GM18909 (cell line): ENCODE measurements at regions not wholly inside any gene's neighbourhood (a gene's known extent, or its start where the extent isn't known, plus 50 kb on each side); places are given as distances from the start of the nearest gene placed in this dataset.
"Not testable (repeated sequence)": the region's sequence is repeated elsewhere in the genome, so short reads cannot be mapped to it uniquely, and the experiment has no call there.

ENCODE experiments used
- ATAC-seq: cut with Tn5 transposase; IDR thresholded peaks from one replicate; pipeline ENCODE4 v1.9.1; 2021; ENCODE audit warnings: mild to moderate bottlenecking; ENCODE audit not compliant: unreplicated experiment, poor library complexity

GRCh38 chr16:72729552-72729951 is 318.4 kb downstream of the ZFHX3 start:
- not testable (repeated sequence) for ATAC-seq

GRCh38 chr16:72728516-72728915 is 319.4 kb downstream of the ZFHX3 start:
- no peak for ATAC-seq

DNA sequence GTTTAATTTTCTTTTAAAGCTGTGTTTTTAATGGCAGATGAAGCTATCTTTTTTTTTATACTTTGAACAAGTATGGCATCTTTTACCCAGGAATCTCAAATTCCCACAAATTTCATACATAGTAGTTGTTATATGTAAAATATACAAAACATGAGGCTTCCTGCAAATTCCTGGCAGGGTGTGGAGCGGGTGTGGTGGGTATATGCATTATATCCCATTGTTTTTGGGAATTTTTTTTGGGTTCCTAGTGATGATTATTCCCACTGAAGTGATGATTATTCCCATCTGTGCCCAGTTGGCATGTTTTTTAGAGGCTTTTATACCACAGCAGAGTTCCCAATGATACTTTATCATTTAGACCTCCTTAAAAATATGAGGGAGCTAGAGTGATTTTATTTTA is 320.4 kb downstream of the ZFHX3 start:
- ATAC-seq: no peak

DNA sequence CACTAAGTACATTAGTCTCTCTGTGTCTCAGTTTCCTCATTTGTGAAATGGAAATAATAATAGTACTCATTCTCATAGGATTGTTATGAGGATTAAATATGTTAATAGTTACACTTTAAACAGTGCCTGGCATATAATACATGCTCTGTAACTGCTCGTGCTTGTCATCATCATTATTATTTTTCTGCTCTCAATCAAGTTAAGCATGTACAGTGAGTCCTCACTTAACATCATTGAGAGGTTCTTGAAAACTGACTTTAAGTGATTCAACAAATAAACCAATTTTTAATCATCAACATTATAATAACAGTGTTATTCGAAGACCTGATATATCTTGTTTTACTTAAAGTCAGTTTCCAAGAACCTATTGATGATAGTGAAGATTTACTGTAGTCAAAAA is 322.3 kb downstream of the ZFHX3 start:
- ATAC-seq: no peak

- ATAC-seq: no peak
These were observed 324.1 kb downstream of the ZFHX3 start for GRCh38 chr16:72723781-72724180.

- ATAC-seq: no peak
These were observed 325.4 kb downstream of the ZFHX3 start for GRCh38 chr16:72722552-72722951.

DNA sequence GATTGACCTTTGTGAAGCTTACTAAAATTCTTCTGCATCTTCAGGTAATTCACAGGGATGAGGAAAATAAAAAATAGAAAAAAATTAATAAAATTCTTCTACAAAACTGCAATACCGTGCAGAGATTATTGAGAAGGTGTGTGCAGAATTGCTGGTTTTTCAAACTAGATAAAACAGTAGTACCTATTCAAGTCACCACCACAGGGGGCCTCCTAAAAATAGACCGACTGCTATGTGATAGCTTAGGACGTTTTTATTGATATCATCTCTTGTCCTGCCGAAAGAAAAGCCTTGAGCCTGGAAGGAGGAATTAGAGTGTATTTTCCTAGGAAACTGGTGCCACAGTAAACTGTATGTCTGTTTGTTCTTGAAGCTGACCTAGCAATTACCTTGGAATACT is 325.9 kb downstream of the ZFHX3 start:
- ATAC-seq: no peak

DNA sequence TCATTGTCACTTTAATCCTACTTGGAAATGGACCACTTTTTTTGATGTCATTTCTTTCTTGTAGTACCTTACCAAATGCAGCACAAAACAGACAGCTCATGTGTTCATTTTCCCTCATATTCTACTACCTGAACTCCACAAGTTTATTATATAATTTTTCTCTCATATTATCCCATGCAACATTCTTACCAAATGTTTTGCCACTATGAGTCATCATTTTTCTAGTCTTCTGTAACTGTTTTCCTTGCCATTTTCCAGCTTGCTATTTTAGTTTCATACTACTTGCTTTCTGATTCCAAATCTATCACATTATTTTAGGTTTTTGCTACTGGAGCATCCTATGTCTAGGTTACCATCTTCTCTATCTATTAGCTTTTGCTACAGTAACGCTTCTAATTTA is 332.7 kb downstream of the ZFHX3 start:
- no peak for ATAC-seq

- ATAC-seq: no peak
These were observed 336.1 kb downstream of the ZFHX3 start for GRCh38 chr16:72711823-72712222.

- no peak for ATAC-seq
These were observed 342.1 kb downstream of the ZFHX3 start for GRCh38 chr16:72705801-72706200.

DNA sequence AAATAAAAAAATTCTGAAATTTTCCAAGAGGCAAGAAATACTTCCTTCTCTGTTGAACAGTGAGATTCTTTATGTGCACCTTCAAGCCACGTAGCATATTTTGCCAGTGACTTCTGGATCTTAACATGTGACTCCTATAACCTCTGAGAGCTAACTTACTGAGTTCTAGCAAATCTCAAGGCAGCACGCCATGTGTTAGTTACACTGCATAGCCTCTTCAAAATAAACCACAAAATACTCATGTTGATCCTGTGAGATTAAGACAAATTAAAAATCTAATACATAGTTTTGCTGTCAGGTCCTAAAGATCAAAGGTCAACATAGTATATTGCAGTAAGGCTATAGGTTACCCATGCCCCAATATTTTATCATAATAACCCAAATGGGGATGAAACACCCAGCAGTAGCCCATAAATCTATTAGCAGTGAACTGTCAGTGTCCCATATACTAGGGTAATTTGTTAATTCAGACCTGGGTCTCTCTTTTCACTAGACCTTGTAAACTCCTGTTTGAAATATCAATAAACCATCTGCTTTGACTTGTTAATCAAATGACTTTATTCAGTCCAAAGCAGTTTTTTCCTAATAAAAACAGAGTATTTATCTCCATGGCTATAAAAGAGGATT is 343.1 kb downstream of the ZFHX3 start:
- ATAC-seq: no peak

GRCh38 chr16:72689851-72690250 is 358.1 kb downstream of the ZFHX3 start:
- ATAC-seq: no peak

DNA sequence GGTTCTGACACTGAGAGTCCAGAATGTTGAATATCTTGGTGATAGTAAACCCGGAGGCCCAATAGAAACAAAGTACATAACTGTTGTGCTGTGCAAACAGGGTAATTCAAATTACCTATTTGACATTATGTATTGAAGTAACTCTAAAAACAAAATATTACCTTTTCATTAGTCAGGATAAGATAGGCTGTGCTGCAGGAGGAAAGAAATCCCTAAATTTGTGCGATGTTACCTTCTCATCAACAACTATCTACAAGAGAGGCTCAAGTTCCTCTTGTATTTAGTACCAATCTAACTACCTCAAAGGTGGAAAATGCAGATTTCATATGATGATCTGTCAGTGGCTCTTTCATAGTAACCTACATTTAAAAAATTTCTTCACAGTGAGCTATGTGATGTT is 367.2 kb downstream of the ZFHX3 start:
- ATAC-seq: no peak

- no peak for ATAC-seq
These were observed 368.1 kb downstream of the ZFHX3 start for GRCh38 chr16:72679856-72680255.

DNA sequence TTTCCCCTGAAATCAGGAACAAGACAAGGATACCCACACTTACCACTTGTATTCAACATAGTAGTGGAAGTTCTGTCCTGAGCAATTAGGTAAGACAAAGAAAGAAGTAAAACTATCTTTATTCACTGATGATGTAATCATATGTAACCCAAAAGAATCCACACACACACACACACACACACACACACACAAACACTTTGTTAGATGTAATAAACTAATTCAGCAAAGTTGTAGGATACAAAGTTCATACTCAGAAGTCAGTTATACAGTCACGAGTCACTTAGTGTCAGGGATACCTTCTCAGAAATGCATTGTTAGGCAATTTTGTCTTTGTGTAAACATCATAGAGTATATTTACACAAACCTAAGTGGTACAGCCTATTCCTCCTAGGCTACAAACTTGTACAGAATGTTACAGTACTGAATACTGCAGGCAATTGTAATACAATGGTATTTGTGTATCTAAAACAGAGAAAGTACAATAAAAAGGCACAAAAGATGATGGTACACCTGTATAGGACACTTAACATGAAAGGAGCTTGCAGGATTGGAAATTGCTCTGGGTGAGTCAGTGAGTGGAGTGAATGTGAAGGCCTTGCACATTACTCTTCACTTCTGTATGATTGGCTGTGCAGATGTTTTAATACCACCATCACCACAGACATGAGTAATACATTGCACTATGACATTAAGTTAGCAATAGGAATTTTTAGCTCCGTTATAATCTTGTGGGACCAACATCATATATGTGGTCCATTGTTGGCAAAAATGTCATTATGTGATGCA is 370.1 kb downstream of the ZFHX3 start:
- no peak for ATAC-seq

- ATAC-seq: no peak
These were observed 374.8 kb downstream of the ZFHX3 start for GRCh38 chr16:72673118-72673517.

DNA sequence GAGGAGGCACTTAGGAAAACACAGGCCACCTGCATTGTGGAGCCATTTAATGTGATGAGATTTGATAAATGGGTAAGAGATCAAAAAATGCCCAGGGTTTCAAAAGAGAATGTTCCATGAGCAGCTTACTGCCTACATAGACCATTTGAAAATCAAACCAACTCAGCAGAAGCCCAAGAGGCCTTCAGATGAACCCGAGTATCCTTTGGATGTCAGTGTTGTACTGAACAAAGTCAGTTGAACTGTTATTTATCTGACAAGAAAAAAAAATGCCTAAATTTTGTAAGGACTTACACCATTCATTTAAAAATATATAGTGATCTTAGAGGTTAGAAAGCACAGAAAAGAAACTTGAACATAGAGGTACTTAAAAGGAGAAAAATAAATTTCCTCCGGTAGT is 381.7 kb downstream of the ZFHX3 start:
- no peak for ATAC-seq

GRCh38 chr16:72665701-72666100 is 382.2 kb downstream of the ZFHX3 start:
- ATAC-seq: no peak

DNA sequence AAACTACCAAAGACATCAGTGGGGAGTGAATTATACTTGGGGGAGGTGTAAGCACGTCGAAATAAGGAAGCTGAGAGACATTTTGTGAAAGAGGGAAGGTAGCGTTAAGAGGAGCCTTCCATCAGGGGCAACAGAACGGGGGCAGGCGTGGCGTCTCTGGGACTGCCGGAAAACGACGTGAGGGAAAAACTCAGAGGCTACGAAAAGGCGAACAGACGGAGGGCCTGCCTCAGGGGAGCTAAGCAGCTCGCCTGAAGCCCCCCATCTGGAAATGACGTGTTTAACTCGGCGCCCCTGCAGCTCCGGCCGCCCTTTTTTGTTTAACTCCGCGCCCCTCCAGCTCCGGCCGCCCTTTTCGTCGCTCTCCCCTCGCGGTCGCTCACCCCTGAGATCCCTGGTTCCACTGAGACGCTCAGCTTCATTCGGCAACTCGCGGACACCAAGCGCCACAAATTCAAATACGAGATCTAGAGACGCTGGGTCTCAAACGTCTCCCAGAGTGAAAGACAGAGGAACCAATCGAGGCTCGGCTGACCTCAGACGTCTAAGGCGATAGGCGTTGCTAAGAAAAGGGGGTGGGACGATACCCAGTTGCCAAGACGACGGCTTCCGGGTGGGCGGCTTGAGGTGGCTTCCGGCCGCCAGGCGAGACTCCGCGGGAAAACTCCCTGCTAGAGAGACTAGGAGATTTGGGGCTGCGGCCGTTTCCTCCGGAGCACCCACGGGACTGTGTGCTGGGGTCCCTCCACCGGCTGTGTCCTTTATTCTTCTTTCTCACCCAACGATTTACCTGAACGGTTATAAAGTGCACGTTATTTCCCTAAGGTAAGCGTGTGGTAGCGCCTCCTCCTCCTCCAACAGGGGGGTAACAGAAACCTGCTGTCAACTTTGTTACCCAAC is 383.2 kb downstream of the ZFHX3 start:
- ATAC-seq: peak; percentile 100

DNA sequence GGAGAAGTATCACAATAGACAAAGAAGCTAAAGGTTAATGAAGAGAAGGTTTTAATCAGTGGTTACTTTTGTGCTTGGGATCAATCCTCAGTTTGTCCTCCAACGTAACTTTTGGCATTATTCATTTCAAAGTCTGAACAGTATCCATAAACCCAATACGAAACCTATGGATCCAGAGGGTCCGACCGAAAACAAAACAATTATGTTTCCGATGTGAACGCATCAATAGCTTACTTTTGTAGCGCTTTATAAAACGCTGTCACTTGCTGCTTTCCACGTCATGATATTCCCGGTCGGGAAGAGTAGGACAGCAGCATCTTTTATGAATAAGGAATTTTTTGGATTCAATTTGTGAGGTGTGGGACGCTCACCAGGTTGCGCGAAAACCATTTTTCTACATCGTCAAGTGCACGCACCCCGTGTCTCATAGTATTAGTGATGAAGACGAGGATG is 383.8 kb downstream of the ZFHX3 start:
- no peak for ATAC-seq
